ENCODE measurements at regions not wholly inside any gene's neighbourhood (a gene's known extent, or its start where the extent isn't known, plus 50 kb on each side); places are given as distances from the start of the nearest gene placed in this dataset.

- TF ChIP-seq, protein P1, sequence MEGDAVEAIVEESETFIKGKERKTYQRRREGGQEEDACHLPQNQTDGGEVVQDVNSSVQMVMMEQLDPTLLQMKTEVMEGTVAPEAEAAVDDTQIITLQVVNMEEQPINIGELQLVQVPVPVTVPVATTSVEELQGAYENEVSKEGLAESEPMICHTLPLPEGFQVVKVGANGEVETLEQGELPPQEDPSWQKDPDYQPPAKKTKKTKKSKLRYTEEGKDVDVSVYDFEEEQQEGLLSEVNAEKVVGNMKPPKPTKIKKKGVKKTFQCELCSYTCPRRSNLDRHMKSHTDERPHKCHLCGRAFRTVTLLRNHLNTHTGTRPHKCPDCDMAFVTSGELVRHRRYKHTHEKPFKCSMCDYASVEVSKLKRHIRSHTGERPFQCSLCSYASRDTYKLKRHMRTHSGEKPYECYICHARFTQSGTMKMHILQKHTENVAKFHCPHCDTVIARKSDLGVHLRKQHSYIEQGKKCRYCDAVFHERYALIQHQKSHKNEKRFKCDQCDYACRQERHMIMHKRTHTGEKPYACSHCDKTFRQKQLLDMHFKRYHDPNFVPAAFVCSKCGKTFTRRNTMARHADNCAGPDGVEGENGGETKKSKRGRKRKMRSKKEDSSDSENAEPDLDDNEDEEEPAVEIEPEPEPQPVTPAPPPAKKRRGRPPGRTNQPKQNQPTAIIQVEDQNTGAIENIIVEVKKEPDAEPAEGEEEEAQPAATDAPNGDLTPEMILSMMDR (conservative IDR thresholded peaks at IDR 0.05; ENCODE audit: low read depth): peak; percentile 78
- ChIA-PET CTCF (interaction anchor here (0.6 to 3.9 kb wide), 17 partner anchors 10 to 796 kb away, joined by 3 to 15 read pairs (median 4); partner anchors contain the start of gene TNFAIP3), POLR2A (ENCODE audit: low non-redundant PET) (no interaction called here)
- H3K27ac ChIP-seq: no peak overlapping the region
- DNase-seq (ENCODE audit: low spot score): peak; percentile 54
These were observed 77.9 kb downstream of the TNFAIP3 start for GRCh38 chr6:137944793-137945498.

DNA sequence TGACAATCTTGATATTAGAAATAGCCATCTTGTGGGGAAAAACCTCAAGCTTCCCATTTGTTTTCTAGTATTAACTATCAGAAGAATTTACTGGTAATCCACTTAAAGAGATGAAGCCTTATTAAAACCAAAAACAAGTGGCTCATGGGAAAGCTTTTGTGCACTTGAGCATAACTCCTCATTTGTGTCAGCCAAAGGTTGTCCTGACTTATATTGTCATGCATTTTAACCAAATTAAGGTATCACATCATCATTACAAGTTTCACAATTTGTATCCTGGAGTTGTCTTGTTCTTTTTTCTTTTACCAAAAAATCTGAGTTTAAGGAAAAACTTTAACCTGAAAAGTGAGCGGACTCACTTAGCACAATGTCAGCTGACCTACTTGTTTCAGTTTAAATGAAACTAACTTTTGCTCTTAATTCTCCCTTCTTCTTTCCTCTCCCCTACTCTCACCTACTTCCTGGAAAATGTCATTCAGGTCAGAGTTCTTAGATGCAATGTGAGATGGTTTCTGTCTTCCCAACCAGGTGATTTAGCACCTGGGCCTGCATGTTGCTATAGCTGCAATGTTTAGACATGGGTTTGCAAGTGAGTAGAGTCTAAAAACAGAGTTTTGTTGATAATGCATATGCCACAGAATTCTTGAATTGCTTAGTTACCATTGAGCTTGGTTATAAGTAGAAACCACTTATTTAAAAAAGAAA, 82.8 kb downstream of the TNFAIP3 start:
- ChIA-PET CTCF (interaction anchor here (0.6 to 1.5 kb wide), 2 partner anchors 241 to 889 kb away, joined by 5 to 7 read pairs; no protein-coding TSS in a partner anchor), POLR2A (ENCODE audit: low non-redundant PET) (no interaction called here)
- TF ChIP-seq, protein P1 (conservative IDR thresholded peaks at IDR 0.05; ENCODE audit: low read depth): no peak
- no peak overlapping the region for H3K27ac ChIP-seq
- no peak for DNase-seq (ENCODE audit: low spot score)

- POLR2A ChIA-PET (ENCODE audit: low non-redundant PET): no interaction called here
- H3K27ac ChIP-seq: no peak overlapping the region
- no peak for DNase-seq (ENCODE audit: low spot score)
- CTCF ChIA-PET: interaction anchor here (1.5 kb wide), 1 partner anchor 242 kb away, joined by 5 read pairs; no protein-coding TSS in a partner anchor
- TF ChIP-seq, protein P1 (conservative IDR thresholded peaks at IDR 0.05; ENCODE audit: low read depth): no peak
These were observed 83.5 kb downstream of the TNFAIP3 start for GRCh38 chr6:137950581-137950980.

DNA sequence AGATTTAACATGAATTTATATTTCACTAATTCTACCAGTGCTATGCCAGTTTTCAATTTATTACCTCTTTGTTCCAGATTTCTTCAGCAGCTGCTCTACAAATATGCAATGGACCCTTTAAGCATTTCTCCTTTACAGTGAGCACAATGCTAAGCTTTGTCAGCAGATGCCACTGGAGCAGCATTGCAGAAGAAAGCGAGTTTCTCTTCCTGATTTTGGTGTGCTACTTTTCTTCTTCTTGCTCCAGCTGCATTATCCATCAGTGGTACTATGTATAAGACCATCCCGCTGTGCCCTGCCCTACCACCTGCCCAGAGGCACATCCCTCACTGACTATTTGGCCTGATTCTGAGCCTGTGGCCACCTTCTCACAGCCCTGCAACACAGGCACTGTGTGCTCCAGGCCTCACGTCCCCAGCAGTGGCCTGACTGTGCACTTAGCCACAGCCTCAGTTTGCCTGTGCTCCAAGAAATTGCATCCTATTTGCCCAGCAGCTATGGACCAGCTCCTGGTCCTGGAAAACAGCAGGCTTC, 84.1 kb downstream of the TNFAIP3 start:
- no peak overlapping the region for H3K27ac ChIP-seq
- ChIA-PET POLR2A (ENCODE audit: low non-redundant PET) (no interaction called here), CTCF (interaction anchor here (1.5 kb wide), 1 partner anchor 243 kb away, joined by 5 read pairs; no protein-coding TSS in a partner anchor)
- TF ChIP-seq, protein P1 (conservative IDR thresholded peaks at IDR 0.05; ENCODE audit: low read depth): no peak
- DNase-seq (ENCODE audit: low spot score): no peak

- no peak for DNase-seq (ENCODE audit: low spot score)
- ChIA-PET CTCF (no interaction called here), POLR2A (ENCODE audit: low non-redundant PET) (no interaction called here)
- TF ChIP-seq, protein P1 (conservative IDR thresholded peaks at IDR 0.05; ENCODE audit: low read depth): no peak
- H3K27ac ChIP-seq: no peak overlapping the region
These were observed 85.2 kb downstream of the TNFAIP3 start for GRCh38 chr6:137952247-137952646.

DNA sequence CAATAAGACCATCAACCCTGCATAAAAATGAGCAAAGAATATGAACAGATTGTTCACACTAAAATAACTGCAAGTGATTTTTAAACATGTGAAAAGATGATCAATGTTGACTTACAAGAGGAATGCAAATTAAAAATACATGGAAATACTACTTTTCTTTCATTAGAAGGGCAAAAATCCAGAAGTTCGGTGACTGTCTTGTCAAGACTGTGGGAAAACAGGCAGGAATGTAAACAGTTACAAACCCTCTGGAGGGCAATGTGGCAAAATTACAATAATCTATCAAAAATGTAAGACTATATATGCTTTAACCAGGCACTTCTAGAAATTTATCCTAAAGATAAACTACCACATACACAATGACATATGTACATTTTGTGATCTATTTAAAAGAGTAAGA, 86.7 kb downstream of the TNFAIP3 start:
- ChIA-PET CTCF (no interaction called here), POLR2A (ENCODE audit: low non-redundant PET) (no interaction called here)

More for the DNA sequence above, 86.7 kb downstream of the TNFAIP3 start:
- no peak for DNase-seq (ENCODE audit: low spot score)
- TF ChIP-seq, protein P1 (conservative IDR thresholded peaks at IDR 0.05; ENCODE audit: low read depth): no peak
- no peak overlapping the region for H3K27ac ChIP-seq

Data from RWPE1 (cell line).